UCSD-AML1 (cell line): ENCODE measurements at regions not wholly inside any gene's neighbourhood (a gene's known extent, or its start where the extent isn't known, plus 50 kb on each side); places are given as distances from the start of the nearest gene placed in this dataset.
"Not testable (repeated sequence)": the region's sequence is repeated elsewhere in the genome, so short reads cannot be mapped to it uniquely, and the experiment has no call there.

Source experiments
- DNase-seq: peaks from one replicate; lab custom pipeline; 2025; ENCODE audit not compliant: unreplicated experiment; lab: John Stamatoyannopoulos, UW

- DNase-seq = no peak
These were observed 186.6 kb upstream of the OTX2 start for GRCh38 chr14:56996721-56997399.

GRCh38 chr14:56995010-56995409, 184.7 kb upstream of the OTX2 start:
- DNase-seq = no peak

- DNase-seq = no peak
These were observed 182.1 kb upstream of the OTX2 start for GRCh38 chr14:56992332-56992820.

- not testable (repeated sequence) for DNase-seq
These were observed 180.8 kb upstream of the OTX2 start for GRCh38 chr14:56990991-56991627.

- no peak for DNase-seq
These were observed 179.1 kb upstream of the OTX2 start for GRCh38 chr14:56989359-56989758.

GRCh38 chr14:56979936-56980335, 169.7 kb upstream of the OTX2 start:
- DNase-seq = no peak

GRCh38 chr14:56976211-56976610, 165.9 kb upstream of the OTX2 start:
- DNase-seq = no peak

- no peak for DNase-seq
These were observed 165.2 kb upstream of the OTX2 start for GRCh38 chr14:56975521-56975920.

- DNase-seq = no peak
These were observed 162.7 kb upstream of the OTX2 start for GRCh38 chr14:56972948-56973347.

GRCh38 chr14:56964895-56965294, 154.6 kb upstream of the OTX2 start:
- DNase-seq = no peak

- DNase-seq = no peak
These were observed 153.1 kb upstream of the OTX2 start for GRCh38 chr14:56963381-56963780.

- DNase-seq = no peak
These were observed 152.3 kb upstream of the OTX2 start for GRCh38 chr14:56962444-56963080.

- DNase-seq = no peak
These were observed 149.6 kb upstream of the OTX2 start for GRCh38 chr14:56959869-56960268.

GRCh38 chr14:56959121-56959520, 148.8 kb upstream of the OTX2 start:
- no peak for DNase-seq

- DNase-seq = no peak
These were observed 145.9 kb upstream of the OTX2 start for GRCh38 chr14:56956182-56956581.

GRCh38 chr14:56955745-56956144, 145.5 kb upstream of the OTX2 start:
- no peak for DNase-seq

GRCh38 chr14:56953884-56954283, 143.6 kb upstream of the OTX2 start:
- DNase-seq = no peak

GRCh38 chr14:56952766-56953473, 142.6 kb upstream of the OTX2 start:
- DNase-seq = no peak

- DNase-seq = no peak
These were observed 139.5 kb upstream of the OTX2 start for GRCh38 chr14:56949828-56950227.

- DNase-seq = no peak
These were observed 135.0 kb upstream of the OTX2 start for GRCh38 chr14:56945291-56945690.

- no peak for DNase-seq
These were observed 134.1 kb upstream of the OTX2 start for GRCh38 chr14:56944397-56944796.

- no peak for DNase-seq
These were observed 123.2 kb upstream of the OTX2 start for GRCh38 chr14:56933446-56933845.
